NCI-H82 (cell line): ENCODE measurements at regions not wholly inside any gene's neighbourhood (a gene's known extent, or its start where the extent isn't known, plus 50 kb on each side); places are given as distances from the start of the nearest gene placed in this dataset.
"Not testable (repeated sequence)": the region's sequence is repeated elsewhere in the genome, so short reads cannot be mapped to it uniquely, and the experiment has no call there.

ENCODE experiments used
- DNase-seq: peaks from one replicate; lab custom pipeline; 2025; lab: John Stamatoyannopoulos, UW

- DNase-seq, result peak; percentile 90
Observed at GRCh38 chr5:25181249-25181648, 536.5 kb upstream of the CDH10 start.

- DNase-seq, result not testable (repeated sequence)
Observed at GRCh38 chr5:25162616-25163015, 517.8 kb upstream of the CDH10 start.

GRCh38 chr5:25160891-25161290, 516.1 kb upstream of the CDH10 start:
- no peak for DNase-seq

GRCh38 chr5:25150819-25151218, 506.0 kb upstream of the CDH10 start:
- DNase-seq, result no peak

GRCh38 chr5:25128606-25129005, 483.8 kb upstream of the CDH10 start:
- no peak for DNase-seq

- peak; percentile 8 for DNase-seq
Observed at GRCh38 chr5:25119650-25120049, 474.9 kb upstream of the CDH10 start.

GRCh38 chr5:25107853-25108252, 463.1 kb upstream of the CDH10 start:
- DNase-seq, result peak; percentile 5

- DNase-seq, result no peak
Observed at GRCh38 chr5:25099538-25099937, 454.8 kb upstream of the CDH10 start.

GRCh38 chr5:25095261-25095660, 450.5 kb upstream of the CDH10 start:
- DNase-seq, result no peak

GRCh38 chr5:25094219-25094618, 449.4 kb upstream of the CDH10 start:
- DNase-seq, result no peak

GRCh38 chr5:25091921-25092320, 447.1 kb upstream of the CDH10 start:
- no peak for DNase-seq

GRCh38 chr5:25090854-25091253, 446.1 kb upstream of the CDH10 start:
- no peak for DNase-seq

GRCh38 chr5:25090275-25090674, 445.5 kb upstream of the CDH10 start:
- DNase-seq, result no peak

GRCh38 chr5:25088689-25089088, 443.9 kb upstream of the CDH10 start:
- DNase-seq, result not testable (repeated sequence)

GRCh38 chr5:25083261-25083660, 438.5 kb upstream of the CDH10 start:
- not testable (repeated sequence) for DNase-seq

GRCh38 chr5:25066239-25066638, 421.5 kb upstream of the CDH10 start:
- DNase-seq, result no peak

- DNase-seq, result no peak
Observed at GRCh38 chr5:25064306-25064705, 419.5 kb upstream of the CDH10 start.

- DNase-seq, result no peak
Observed at GRCh38 chr5:25060575-25060974, 415.8 kb upstream of the CDH10 start.

GRCh38 chr5:25056836-25057235, 412.1 kb upstream of the CDH10 start:
- DNase-seq, result no peak

- DNase-seq, result no peak
Observed at GRCh38 chr5:25033658-25034057, 388.9 kb upstream of the CDH10 start.

GRCh38 chr5:25029004-25029403, 384.2 kb upstream of the CDH10 start:
- no peak for DNase-seq

GRCh38 chr5:25027526-25027925, 382.7 kb upstream of the CDH10 start:
- DNase-seq, result no peak

GRCh38 chr5:25027061-25027460, 382.3 kb upstream of the CDH10 start:
- DNase-seq, result no peak

- no peak for DNase-seq
Observed at GRCh38 chr5:25025831-25026230, 381.1 kb upstream of the CDH10 start.

GRCh38 chr5:25020454-25020853, 375.7 kb upstream of the CDH10 start:
- no peak for DNase-seq
